Fibroblast of the conjunctiva (primary cell): ENCODE measurements at regions not wholly inside any gene's neighbourhood (a gene's known extent, or its start where the extent isn't known, plus 50 kb on each side); places are given as distances from the start of the nearest gene placed in this dataset.

Source experiments
- DNase-seq: peaks from one replicate; pipeline ENCODE4 v3.0.0-alpha.2; 2010; ENCODE audit warnings: low read depth

DNA sequence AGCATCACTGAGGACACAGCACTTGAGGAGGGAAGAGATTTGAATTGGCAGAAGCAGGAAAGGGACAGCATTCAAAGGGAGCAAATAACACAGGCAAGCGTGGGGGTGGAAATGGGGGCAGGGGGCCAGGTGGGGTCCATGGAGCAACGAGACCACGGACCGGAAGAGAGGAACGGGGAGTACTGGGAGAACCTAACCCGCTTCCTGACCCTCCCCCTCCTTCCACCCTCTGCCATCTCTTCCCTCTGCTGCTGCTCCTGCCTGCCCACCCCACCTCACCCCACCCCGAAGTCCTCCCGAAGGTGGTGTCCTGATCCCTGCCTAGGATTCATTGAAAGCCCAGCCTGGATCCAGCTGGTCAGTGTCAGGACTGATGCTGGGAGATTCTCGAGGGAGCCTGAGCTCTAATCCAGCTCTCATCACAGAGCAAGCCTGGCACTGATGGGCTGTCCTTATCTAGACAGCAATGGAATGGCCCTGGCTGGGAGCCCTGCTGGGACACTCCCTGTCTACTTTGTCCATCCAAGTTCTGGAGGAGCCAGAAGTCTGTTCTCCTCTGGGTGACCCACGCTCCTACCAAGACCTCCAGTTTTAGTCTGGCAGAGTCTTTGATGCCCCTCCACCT lies 105.0 kb downstream of the TRIM29 start:
- DNase-seq = no peak

GRCh38 chr11:120031612-120032600 lies 106.0 kb downstream of the TRIM29 start:
- DNase-seq = no peak

DNA sequence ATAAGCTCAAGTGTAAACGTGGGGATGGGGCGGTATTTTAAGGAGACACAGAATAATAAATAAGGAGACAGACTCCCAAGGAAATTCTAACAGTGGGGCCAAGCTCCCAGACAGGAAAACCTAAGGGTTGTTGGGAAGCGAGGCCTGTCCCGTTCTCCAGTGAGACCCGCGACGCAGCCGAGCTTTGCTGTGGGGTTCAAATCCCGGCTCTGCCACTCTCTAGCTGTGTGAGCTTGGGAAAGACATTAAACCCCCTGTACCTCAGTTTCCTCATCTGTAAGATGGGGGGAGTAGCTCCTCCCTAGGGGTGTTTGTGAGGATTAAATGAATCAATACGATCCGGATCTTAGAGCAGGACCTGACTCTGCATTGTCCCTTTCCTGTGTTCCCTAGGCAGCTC lies 106.8 kb downstream of the TRIM29 start:
- DNase-seq = no peak

DNA sequence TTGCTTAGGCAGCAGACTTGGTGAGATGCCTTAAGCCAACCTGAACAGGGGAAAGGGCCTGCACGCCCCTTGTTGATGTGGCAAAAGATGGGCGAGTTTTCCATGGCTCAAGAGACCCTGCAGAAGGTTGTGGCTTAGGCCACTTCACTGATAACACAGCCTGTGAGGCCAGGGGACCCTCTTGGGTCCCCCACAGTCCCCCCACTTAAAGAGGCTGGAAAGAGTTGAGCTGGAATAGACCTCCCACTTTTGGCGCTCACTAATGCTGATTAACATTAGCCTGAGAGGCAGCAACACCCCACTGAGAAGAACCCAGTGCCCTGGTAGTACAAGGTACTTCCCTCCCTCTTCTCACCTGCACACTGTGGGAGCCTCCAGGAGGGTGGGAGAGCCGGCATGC lies 107.5 kb downstream of the TRIM29 start:
- DNase-seq = no peak

DNA sequence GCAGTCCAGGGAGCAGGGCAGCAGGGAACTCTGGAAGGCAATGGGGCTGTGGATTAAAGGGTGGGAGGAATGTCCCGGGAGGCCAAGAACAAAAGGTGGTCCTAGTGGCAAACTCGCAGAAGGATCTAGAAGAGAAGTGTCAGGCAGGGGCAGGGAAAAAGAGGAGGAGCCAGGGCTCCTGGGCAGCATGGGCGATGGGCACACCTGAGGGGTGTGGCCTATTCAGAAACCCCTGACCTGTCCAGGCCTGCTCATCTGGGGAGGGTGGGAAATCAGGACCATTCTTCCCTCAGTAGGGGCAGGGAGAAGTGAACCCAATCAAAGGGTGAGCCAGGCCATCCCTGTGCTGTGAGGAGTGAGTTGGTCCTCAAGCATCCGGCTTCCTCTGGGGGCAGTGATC lies 108.6 kb downstream of the TRIM29 start:
- no peak for DNase-seq

GRCh38 chr11:120028897-120029258 lies 109.0 kb downstream of the TRIM29 start:
- no peak for DNase-seq

DNA sequence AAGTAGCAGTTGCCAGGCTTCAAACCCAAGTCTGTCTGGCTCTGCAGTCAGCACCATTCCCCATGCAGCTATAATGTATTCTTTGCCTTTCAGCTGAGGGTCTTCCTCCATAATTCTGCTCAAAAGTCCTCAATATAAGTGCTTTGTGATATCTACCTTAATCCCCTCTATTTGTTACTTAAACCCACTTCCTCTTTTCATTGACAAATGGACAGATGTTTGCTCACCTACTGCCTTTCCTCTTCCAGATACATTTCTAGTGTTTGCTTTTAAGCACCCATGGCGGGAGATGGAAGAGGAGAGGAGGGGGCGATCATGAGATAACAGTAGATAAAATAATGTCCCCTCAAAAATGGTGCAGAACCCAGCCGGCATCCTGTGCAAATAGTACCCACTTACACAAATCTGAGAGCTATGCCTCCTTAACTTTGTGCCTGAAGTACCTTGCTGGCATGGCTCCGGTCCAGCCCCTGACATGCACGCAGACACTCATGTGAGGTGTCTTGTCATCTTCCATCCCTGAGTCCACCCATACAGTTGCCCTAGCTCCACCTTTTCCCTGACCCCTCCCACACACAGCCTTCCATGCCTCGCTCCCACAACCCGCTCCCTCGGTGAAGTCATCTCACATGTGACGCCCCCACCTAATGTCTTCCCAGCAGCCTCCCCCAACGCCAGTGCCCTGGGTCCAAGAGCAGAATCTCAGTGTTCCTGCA lies 109.6 kb downstream of the TRIM29 start:
- DNase-seq = no peak

GRCh38 chr11:120027546-120028180 lies 110.2 kb downstream of the TRIM29 start:
- DNase-seq = no peak

GRCh38 chr11:120025606-120026335 lies 112.1 kb downstream of the TRIM29 start:
- DNase-seq = no peak

GRCh38 chr11:120024586-120024985 lies 113.3 kb downstream of the TRIM29 start:
- DNase-seq = no peak

GRCh38 chr11:120024046-120024445 lies 113.9 kb downstream of the TRIM29 start:
- DNase-seq = no peak

- DNase-seq = no peak
Measured at GRCh38 chr11:120023551-120023950, 114.4 kb downstream of the TRIM29 start.

DNA sequence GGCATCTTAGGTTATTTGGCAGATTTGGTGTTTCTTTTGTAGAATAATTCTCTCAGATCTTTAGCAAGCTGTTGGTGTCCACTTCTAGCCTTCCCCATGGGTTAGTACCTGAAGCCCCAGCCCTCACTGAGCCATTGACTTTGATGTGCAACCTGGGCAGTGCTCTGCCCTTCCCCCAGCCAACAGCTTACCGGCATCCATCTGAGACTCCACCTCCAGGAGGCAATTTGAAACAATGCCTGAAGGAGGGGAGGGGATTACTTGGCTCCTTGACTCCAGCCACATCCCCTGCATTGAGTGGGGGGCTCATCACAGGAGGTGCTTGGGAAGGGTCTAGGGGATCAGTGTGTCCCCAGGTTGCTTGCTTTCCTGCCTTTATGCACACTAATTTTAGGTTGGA lies 114.8 kb downstream of the TRIM29 start:
- DNase-seq = no peak

GRCh38 chr11:120022617-120023016 lies 115.3 kb downstream of the TRIM29 start:
- no peak for DNase-seq

DNA sequence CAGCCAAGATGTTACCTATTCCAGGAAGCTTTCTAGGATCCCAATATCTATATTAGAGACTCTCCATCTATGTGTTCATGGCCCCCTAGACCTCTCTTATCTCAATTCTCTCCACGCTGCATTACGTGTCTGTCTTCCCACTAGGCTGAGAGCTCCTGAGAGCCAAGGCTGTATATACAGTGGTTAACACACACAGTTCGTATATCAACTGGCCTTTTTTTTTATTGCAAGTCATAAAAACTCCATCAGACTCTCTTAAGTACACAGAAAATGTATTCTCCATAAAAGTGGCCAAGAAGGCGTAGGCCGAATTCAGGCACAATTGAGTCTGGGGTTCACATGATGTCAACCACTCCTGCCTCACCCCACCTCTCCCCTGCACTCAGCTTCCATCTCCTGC lies 115.9 kb downstream of the TRIM29 start:
- no peak for DNase-seq

DNA sequence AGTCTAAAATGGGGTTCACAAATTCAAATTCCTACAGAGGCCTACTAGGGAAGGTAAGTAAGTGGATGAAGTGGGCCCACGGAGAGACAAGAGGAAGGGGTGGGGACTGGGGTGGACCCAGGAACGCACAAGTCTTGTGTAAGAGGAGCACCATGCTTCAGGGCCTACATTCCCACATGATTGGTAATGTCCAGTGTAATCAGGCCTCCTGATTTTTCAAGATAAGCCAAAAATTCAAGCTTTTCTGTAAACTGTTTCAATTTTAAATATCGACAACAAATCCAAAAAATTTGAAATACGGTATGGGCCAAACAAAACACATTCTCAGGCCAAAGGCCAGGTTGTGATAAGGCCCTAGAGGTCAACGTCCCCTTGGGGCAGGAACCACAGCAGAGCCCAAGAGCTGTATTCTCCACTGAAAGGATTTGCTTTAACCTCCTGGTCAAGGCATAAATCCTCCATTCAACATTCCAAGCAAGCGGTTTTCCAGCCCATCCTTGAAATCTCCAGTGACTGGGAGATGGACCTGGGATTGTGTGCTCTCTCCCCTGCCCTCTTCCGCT lies 116.4 kb downstream of the TRIM29 start:
- DNase-seq = no peak

GRCh38 chr11:120020981-120021380 lies 116.9 kb downstream of the TRIM29 start:
- no peak for DNase-seq

DNA sequence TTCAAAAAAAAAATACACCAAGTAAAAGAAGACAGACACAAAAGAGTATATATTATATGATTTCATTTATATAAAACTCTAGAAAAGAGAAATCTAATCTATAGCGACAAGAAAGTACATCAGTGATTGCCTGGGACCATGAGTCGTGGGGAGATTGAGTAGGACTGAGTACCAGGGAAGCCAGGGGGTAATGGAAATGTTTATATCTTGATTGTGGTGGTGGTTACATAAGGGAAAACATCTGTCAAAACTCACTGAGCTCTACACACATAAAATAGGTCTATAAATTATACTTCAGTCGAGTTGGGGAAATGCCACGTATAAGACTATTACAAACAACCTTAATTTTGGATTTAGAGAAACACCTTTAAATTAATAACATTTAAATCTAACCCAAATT lies 117.4 kb downstream of the TRIM29 start:
- no peak for DNase-seq

- no peak for DNase-seq
Measured at GRCh38 chr11:120019191-120019590, 118.7 kb downstream of the TRIM29 start.

GRCh38 chr11:120017582-120018150 lies 120.2 kb downstream of the TRIM29 start:
- DNase-seq = no peak
